ELR (cell line): ENCODE measurements at regions not wholly inside any gene's neighbourhood (a gene's known extent, or its start where the extent isn't known, plus 50 kb on each side); places are given as distances from the start of the nearest gene placed in this dataset.
A peak's percentile ranks its signal among the peaks of the same experiment; 100 is the strongest.
"Not testable (repeated sequence)": the region's sequence is repeated elsewhere in the genome, so short reads cannot be mapped to it uniquely, and the experiment has no call there.

ENCODE experiments used
- DNase-seq: peaks from one replicate; pipeline ENCODE4 v3.0.0-alpha.2; 2015; ENCODE audit warnings: low read depth

DNA sequence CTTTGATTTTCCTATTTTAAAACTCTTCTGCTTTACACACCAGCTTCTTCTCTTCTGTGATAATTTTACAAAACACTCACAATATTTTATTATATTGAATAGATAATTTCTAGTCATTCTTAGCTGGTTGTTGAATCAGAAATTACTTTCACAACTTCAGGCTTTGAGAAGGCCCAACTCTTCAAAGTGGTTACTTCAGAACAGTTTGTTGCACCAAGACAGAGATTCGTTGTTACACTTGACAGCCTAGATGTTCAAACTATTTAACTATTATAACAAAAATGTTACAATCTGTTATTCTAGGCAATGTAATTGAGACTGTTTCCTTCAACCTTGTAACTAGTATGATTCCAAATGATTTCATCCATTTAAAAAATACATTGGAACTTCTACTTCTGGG is 333.2 kb upstream of the CHORDC1 start:
- DNase-seq, result no peak

GRCh38 chr11:90555477-90555876 is 332.6 kb upstream of the CHORDC1 start:
- no peak for DNase-seq

- DNase-seq, result no peak
Observed at GRCh38 chr11:90542092-90542491, 319.2 kb upstream of the CHORDC1 start.

GRCh38 chr11:90536301-90536700 is 313.5 kb upstream of the CHORDC1 start:
- DNase-seq, result no peak

DNA sequence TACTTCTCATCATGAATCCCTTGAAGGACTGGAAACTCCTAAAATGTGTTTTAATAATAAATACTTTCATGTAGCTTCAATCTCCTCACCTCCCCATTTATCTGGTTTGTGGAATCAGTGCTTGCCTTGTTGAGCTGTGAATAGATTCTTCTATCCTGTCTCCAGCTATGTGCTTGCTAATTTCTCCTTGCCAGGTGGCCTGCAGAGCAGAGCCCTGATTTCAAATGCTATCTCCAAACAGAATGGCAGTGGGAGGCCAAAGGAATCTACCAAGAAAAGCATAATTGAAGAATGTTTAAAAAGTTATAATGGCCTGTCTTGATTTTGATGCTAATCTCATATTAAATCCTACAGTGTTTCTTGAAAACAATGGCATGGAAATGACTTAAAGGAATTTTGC is 309.3 kb upstream of the CHORDC1 start:
- no peak for DNase-seq

GRCh38 chr11:90531001-90531400 is 308.2 kb upstream of the CHORDC1 start:
- DNase-seq, result no peak

DNA sequence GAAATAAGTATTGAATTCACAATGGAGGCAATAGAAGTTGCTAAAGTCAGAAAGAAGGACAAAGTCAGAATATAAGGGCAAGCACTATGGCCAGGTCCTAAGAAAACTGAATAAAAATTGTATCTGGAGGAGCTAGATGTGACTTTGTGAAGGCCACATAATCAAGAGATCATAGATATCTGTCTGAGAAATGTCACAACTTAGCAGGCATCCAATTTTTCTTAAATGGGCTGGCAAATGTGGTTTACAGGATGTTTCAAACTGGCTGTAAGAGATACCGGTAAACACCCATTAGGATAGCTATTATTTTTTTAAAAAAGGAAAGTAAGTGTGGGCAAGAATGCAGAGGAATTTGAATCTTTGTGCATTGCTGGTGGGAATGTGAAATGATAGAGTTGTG is 303.1 kb upstream of the CHORDC1 start:
- no peak for DNase-seq

DNA sequence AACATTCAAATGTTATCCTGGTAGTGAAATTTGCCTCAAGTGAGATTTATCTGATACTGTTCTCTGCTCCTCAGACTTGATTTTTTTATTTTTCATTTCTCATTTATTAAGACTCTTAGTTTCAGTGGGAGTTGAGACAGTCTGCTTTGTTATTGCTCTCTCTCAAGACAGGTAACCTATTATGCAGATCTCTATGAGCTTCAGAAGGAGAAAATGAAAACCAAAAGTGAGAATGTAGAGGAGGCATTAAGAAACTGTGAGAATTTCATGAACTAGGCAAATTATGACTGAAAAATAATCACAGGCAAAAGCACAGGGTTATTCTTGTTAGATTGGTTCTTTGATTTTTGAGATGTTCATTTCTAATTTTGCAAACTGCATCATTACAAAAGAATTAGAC is 290.0 kb upstream of the CHORDC1 start:
- DNase-seq, result no peak

GRCh38 chr11:90510839-90511238 is 288.0 kb upstream of the CHORDC1 start:
- DNase-seq, result no peak

DNA sequence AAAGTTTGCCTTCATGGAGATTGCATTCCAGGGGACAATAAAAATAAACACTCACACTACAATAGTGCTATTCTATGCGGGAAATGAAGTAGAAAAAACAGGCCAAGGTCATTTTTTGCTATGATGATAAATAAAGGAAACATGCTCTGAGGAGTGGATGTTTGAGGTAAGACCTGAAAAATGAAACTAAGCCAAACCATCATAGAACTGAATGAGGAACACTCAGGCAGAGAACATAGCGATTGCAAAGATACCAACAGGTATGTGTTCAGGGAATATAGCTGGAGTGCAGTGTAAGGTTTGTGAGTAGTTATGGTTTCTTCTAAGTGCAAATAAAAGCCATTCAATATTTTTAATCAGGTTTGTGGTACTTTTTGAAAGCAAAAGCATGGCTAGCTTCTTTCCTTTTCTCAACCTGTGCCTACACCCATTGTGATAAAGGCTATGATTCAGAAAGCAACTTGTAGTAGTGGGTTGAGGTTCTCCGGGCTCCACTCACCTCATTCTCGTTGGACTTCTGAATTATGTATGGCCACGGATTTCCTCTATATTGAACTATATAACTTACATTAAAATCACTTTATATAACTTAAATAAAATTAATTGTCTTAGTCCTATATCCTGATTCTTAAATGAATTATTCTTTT is 278.2 kb upstream of the CHORDC1 start:
- no peak for DNase-seq

DNA sequence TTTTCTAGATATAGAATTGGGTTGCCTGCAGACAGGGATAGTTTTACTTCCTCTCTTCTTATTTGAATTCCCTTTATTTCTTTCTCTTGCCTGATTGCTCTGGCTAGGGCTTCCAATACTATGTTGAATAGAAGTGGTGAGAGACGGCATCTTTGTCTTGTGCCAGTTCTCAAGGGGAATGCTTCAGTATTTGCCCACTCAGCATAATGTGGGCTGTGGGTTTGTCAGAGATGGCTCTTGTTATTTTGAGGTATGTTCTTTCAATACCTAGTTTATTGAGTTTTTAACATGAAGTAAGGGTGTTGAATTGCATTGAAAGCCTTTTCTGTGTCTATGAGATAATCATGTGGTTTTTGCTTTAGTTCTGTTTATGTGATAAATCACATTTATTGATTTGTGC is 273.9 kb upstream of the CHORDC1 start:
- DNase-seq, result no peak

- DNase-seq, result no peak
Observed at GRCh38 chr11:90493379-90493778, 270.5 kb upstream of the CHORDC1 start.

- no peak for DNase-seq
Observed at GRCh38 chr11:90491466-90491865, 268.6 kb upstream of the CHORDC1 start.

DNA sequence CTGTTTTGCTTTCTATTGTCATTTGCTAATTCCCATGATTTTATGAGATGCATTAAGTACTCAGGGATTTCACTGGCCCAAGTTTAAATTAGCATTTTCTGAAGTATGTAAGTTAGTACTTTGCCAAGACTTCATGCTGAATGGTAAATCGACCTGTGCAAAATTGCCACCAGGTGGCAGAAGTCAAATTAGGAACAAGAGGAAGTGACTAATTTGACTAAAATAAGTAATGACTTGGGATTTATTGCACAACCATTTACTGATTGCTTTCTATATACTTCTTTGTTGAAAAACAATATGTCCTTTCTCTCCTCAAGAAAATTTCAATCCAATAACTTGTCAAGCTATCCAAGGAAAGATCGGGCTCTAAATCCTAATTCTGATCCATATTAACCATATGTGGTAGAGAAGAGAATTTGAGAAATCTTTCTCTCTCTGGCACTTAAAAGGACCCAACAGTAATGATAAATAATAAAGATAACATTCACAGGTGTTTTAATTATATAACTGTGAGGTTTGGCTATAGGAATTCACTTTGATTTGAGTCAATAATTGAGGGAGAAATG is 253.7 kb upstream of the CHORDC1 start:
- peak; percentile 19 for DNase-seq

DNA sequence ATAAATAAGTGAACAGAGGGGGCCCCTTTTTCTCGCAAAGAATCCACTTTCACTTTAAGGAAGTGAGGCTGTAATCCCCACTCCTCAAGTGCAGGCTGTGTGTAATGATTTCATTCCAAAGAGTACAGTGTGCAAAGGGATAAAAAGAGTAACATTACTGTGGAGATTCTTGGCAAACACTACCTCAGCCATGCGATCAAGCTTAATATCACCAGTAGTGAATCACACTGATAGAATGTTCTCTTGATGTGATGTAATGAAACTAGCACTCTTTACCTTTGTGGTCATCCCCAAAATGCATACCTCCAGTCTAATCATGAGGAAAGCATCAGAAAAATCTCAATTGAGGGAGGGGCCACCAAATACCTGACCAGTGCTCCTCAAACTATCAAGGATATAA is 246.1 kb upstream of the CHORDC1 start:
- no peak for DNase-seq

- no peak for DNase-seq
Observed at GRCh38 chr11:90465553-90465952, 242.7 kb upstream of the CHORDC1 start.

- not testable (repeated sequence) for DNase-seq
Observed at GRCh38 chr11:90455347-90455920, 232.6 kb upstream of the CHORDC1 start.

- no peak for DNase-seq
Observed at GRCh38 chr11:90453525-90453924, 230.7 kb upstream of the CHORDC1 start.

DNA sequence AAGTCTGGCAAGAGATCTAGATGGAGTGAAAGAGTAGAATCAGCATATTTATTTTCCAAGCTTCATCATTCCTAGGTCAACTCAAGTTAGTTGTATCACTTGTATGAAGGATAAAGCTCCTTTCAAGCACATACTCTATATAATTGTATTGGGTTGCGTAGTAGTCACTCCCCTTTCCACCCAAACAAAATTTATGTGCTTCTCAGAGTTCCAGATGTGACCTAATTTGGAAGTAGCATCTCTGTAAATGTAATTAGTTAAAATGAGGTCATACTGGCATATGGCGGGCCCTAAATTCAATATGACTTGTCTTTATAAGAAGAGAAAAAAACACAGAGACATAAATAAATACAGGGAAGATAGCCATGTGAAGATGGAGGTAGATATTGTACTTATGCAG is 226.8 kb upstream of the CHORDC1 start:
- no peak for DNase-seq

- no peak for DNase-seq
Observed at GRCh38 chr11:90448256-90448655, 225.4 kb upstream of the CHORDC1 start.

DNA sequence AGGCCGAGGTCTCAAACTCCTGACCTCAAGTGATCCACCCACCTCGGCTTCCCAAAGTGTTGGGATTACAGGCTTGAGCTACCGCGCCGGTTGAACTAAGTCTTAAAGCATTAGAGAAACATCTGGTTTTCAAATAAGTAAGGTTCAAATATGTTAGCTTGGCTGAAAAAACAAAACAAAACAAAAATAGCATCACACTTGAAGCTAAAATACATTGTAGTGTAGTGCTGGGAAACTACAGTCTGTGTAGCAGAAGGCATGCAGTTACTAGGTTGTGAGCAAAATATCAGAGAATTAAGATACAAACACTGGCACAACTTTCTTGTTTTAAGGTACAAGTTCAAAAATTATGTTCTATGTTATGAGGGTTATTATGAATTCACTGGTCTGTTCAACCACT is 224.8 kb upstream of the CHORDC1 start:
- no peak for DNase-seq

DNA sequence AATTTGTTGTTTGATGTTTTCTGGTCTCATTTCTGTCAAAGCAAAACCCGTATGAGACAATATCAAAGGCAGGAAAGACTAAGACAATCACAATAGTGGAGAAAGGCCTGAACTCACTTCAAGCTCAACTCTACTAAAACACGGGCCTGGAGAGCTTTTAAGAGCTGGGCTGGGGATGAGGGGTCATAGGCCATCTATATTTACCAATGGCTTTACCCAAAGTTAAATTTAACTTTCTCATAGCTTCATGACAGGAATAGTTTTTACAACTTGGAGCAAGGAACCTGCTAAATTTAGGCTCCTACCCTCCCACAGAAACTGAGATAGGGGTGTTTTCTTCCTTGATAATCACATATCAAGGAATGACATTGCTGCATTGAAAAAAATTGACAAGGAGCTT is 223.4 kb upstream of the CHORDC1 start:
- DNase-seq, result no peak

GRCh38 chr11:90438069-90438468 is 215.2 kb upstream of the CHORDC1 start:
- no peak for DNase-seq

- DNase-seq, result no peak
Observed at GRCh38 chr11:90434858-90435257, 212.0 kb upstream of the CHORDC1 start.
